Activated naive CD8-positive, alpha-beta T cell treated with anti-CD3 and anti-CD28 coated beads for 36 hours (primary cell): ENCODE measurements at regions not wholly inside any gene's neighbourhood (a gene's known extent, or its start where the extent isn't known, plus 50 kb on each side); places are given as distances from the start of the nearest gene placed in this dataset.

Source experiments
- DNase-seq: peaks from one replicate; pipeline ENCODE4 v3.0.0; 2021
- H3K27ac Mint-ChIP-seq: one replicate; pipeline ENCODE4 v1.8.0; 2022; ENCODE audit warnings: mild to moderate bottlenecking, moderate library complexity, mixed read lengths
- H3K27me3 Mint-ChIP-seq: one replicate; pipeline ENCODE4 v1.8.0; 2022; ENCODE audit warnings: mild to moderate bottlenecking, mixed read lengths
- H3K36me3 Mint-ChIP-seq: one replicate; pipeline ENCODE4 v1.8.0; 2021; ENCODE audit warnings: mild to moderate bottlenecking, mixed read lengths
- H3K4me1 Mint-ChIP-seq: one replicate; pipeline ENCODE4 v1.8.0; 2021; ENCODE audit warnings: mixed read lengths
- H3K4me3 Mint-ChIP-seq: one replicate; pipeline ENCODE4 v1.8.0; 2022; ENCODE audit warnings: mild to moderate bottlenecking, moderate library complexity, mixed read lengths
- H3K9me3 Mint-ChIP-seq: one replicate; pipeline ENCODE4 v1.8.0; 2022; ENCODE audit warnings: mixed read lengths

GRCh38 chr14:98428483-98428994 is 843.5 kb downstream of the BCL11B start:
- Mint-ChIP-seq H3K27me3 (no peaks in the 10 kb centered on the region), H3K36me3 (no peaks in the 10 kb centered on the region), H3K27ac (no peak overlapping the region), H3K9me3 (peaks cover 2% of the 10 kb centered on the region), H3K4me3 (no peak overlapping the region), H3K4me1 (peaks cover 10% of the 10 kb centered on the region)
- DNase-seq = no peak

GRCh38 chr14:98433436-98433835 is 838.6 kb downstream of the BCL11B start:
- Mint-ChIP-seq H3K27me3 (no peaks in the 10 kb centered on the region), H3K4me3 (no peak overlapping the region), H3K36me3 (peaks cover 4% of the 10 kb centered on the region), H3K27ac (no peak overlapping the region), H3K9me3 (peaks cover 13% of the 10 kb centered on the region), H3K4me1 (peaks cover 11% of the 10 kb centered on the region)
- DNase-seq = no peak

GRCh38 chr14:98437113-98437512 is 834.9 kb downstream of the BCL11B start:
- H3K4me1 Mint-ChIP-seq = peaks cover 9% of the 10 kb centered on the region
- no peak for DNase-seq
- peaks cover 15% of the 10 kb centered on the region for H3K9me3 Mint-ChIP-seq

GRCh38 chr14:98444077-98444476 is 827.9 kb downstream of the BCL11B start:
- Mint-ChIP-seq H3K27ac (peak overlapping the region; percentile 58), H3K4me3 (peak overlapping the region; percentile 23), H3K9me3 (peaks cover 8% of the 10 kb centered on the region), H3K27me3 (no peaks in the 10 kb centered on the region), H3K4me1 (peaks cover 24% of the 10 kb centered on the region), H3K36me3 (peaks cover 5% of the 10 kb centered on the region)
- peak; percentile 2 for DNase-seq

More at GRCh38 chr14:98437113-98437512, 834.9 kb downstream of the BCL11B start:
- no peak overlapping the region for H3K4me3 Mint-ChIP-seq
- peaks cover 4% of the 10 kb centered on the region for H3K36me3 Mint-ChIP-seq
- H3K27me3 Mint-ChIP-seq = no peaks in the 10 kb centered on the region
- no peak overlapping the region for H3K27ac Mint-ChIP-seq

- H3K9me3 Mint-ChIP-seq = peaks cover 4% of the 10 kb centered on the region
- no peaks in the 10 kb centered on the region for H3K27me3 Mint-ChIP-seq
- H3K36me3 Mint-ChIP-seq = peaks cover 5% of the 10 kb centered on the region
- DNase-seq = no peak
- no peak overlapping the region for H3K4me3 Mint-ChIP-seq
- H3K4me1 Mint-ChIP-seq = peaks cover 24% of the 10 kb centered on the region
- no peak overlapping the region for H3K27ac Mint-ChIP-seq
These were observed 826.3 kb downstream of the BCL11B start for GRCh38 chr14:98445718-98446117.

- no peak for DNase-seq
- peaks cover 5% of the 10 kb centered on the region for H3K36me3 Mint-ChIP-seq
- peaks cover 24% of the 10 kb centered on the region for H3K4me1 Mint-ChIP-seq
- H3K27me3 Mint-ChIP-seq = no peaks in the 10 kb centered on the region
- H3K4me3 Mint-ChIP-seq = no peak overlapping the region
- no peak overlapping the region for H3K27ac Mint-ChIP-seq
- peaks cover 4% of the 10 kb centered on the region for H3K9me3 Mint-ChIP-seq
These were observed 825.5 kb downstream of the BCL11B start for GRCh38 chr14:98446508-98446907.

- Mint-ChIP-seq H3K27ac (no peak overlapping the region), H3K36me3 (peaks cover 3% of the 10 kb centered on the region), H3K4me1 (peaks cover 7% of the 10 kb centered on the region), H3K4me3 (no peak overlapping the region), H3K9me3 (peaks cover 14% of the 10 kb centered on the region), H3K27me3 (no peaks in the 10 kb centered on the region)
- DNase-seq = no peak
These were observed 815.8 kb downstream of the BCL11B start for GRCh38 chr14:98456231-98456630.

- peaks cover 7% of the 10 kb centered on the region for H3K4me1 Mint-ChIP-seq
- no peaks in the 10 kb centered on the region for H3K36me3 Mint-ChIP-seq
- H3K9me3 Mint-ChIP-seq = peaks cover 7% of the 10 kb centered on the region
- H3K27ac Mint-ChIP-seq = no peak overlapping the region
- H3K27me3 Mint-ChIP-seq = no peaks in the 10 kb centered on the region
- no peak for DNase-seq
- H3K4me3 Mint-ChIP-seq = no peak overlapping the region
These were observed 813.3 kb downstream of the BCL11B start for GRCh38 chr14:98458702-98459101.

- no peaks in the 10 kb centered on the region for H3K36me3 Mint-ChIP-seq
- peaks cover 4% of the 10 kb centered on the region for H3K9me3 Mint-ChIP-seq
- no peak for DNase-seq
- H3K27me3 Mint-ChIP-seq = no peaks in the 10 kb centered on the region
- H3K27ac Mint-ChIP-seq = no peak overlapping the region
- no peak overlapping the region for H3K4me3 Mint-ChIP-seq
- no peaks in the 10 kb centered on the region for H3K4me1 Mint-ChIP-seq
These were observed 809.1 kb downstream of the BCL11B start for GRCh38 chr14:98462908-98463307.

GRCh38 chr14:98466807-98467206 is 805.2 kb downstream of the BCL11B start:
- H3K9me3 Mint-ChIP-seq = peaks cover 4% of the 10 kb centered on the region
- H3K36me3 Mint-ChIP-seq = peaks cover 1% of the 10 kb centered on the region
- peaks cover 4% of the 10 kb centered on the region for H3K4me1 Mint-ChIP-seq
- H3K27ac Mint-ChIP-seq = no peak overlapping the region
- no peak overlapping the region for H3K4me3 Mint-ChIP-seq
- no peak for DNase-seq
- H3K27me3 Mint-ChIP-seq = no peaks in the 10 kb centered on the region

GRCh38 chr14:98470663-98471062 is 801.3 kb downstream of the BCL11B start:
- Mint-ChIP-seq H3K27ac (no peak overlapping the region), H3K36me3 (peaks cover 1% of the 10 kb centered on the region)

GRCh38 chr14:98474900-98475299 is 797.1 kb downstream of the BCL11B start:
- Mint-ChIP-seq H3K27me3 (no peaks in the 10 kb centered on the region), H3K36me3 (peaks cover 1% of the 10 kb centered on the region), H3K4me1 (peaks cover 2% of the 10 kb centered on the region), H3K4me3 (no peak overlapping the region), H3K27ac (no peak overlapping the region), H3K9me3 (peaks cover 5% of the 10 kb centered on the region)
- DNase-seq = no peak

More at GRCh38 chr14:98470663-98471062, 801.3 kb downstream of the BCL11B start:
- DNase-seq = no peak
- Mint-ChIP-seq H3K27me3 (no peaks in the 10 kb centered on the region), H3K4me3 (no peak overlapping the region), H3K9me3 (peaks cover 1% of the 10 kb centered on the region), H3K4me1 (peaks cover 6% of the 10 kb centered on the region)

GRCh38 chr14:98477935-98478334 is 794.1 kb downstream of the BCL11B start:
- H3K4me3 Mint-ChIP-seq = no peak overlapping the region
- no peak for DNase-seq

GRCh38 chr14:98489115-98489514 is 782.9 kb downstream of the BCL11B start:
- H3K27me3 Mint-ChIP-seq = no peaks in the 10 kb centered on the region
- no peak overlapping the region for H3K4me3 Mint-ChIP-seq
- no peak for DNase-seq
- H3K9me3 Mint-ChIP-seq = peaks cover 15% of the 10 kb centered on the region
- H3K4me1 Mint-ChIP-seq = no peaks in the 10 kb centered on the region
- no peak overlapping the region for H3K27ac Mint-ChIP-seq
- H3K36me3 Mint-ChIP-seq = peaks cover 9% of the 10 kb centered on the region

More at GRCh38 chr14:98477935-98478334, 794.1 kb downstream of the BCL11B start:
- Mint-ChIP-seq H3K27ac (no peak overlapping the region), H3K27me3 (no peaks in the 10 kb centered on the region), H3K36me3 (no peaks in the 10 kb centered on the region), H3K4me1 (no peaks in the 10 kb centered on the region), H3K9me3 (peaks cover 4% of the 10 kb centered on the region)

GRCh38 chr14:98494582-98494981 is 777.4 kb downstream of the BCL11B start:
- no peak for DNase-seq
- Mint-ChIP-seq H3K4me3 (no peak overlapping the region), H3K4me1 (no peaks in the 10 kb centered on the region), H3K27ac (no peak overlapping the region), H3K27me3 (no peaks in the 10 kb centered on the region), H3K36me3 (no peaks in the 10 kb centered on the region), H3K9me3 (no peaks in the 10 kb centered on the region)

GRCh38 chr14:98498019-98498885 is 773.7 kb downstream of the BCL11B start:
- Mint-ChIP-seq H3K36me3 (no peaks in the 10 kb centered on the region), H3K9me3 (no peaks in the 10 kb centered on the region), H3K4me1 (no peaks in the 10 kb centered on the region), H3K4me3 (no peak overlapping the region), H3K27ac (no peak overlapping the region), H3K27me3 (no peaks in the 10 kb centered on the region)
- DNase-seq = no peak
